Epithelial cell of prostate (primary cell): ENCODE measurements at regions not wholly inside any gene's neighbourhood (a gene's known extent, or its start where the extent isn't known, plus 50 kb on each side); places are given as distances from the start of the nearest gene placed in this dataset.

Experiments
- DNase-seq: peaks from one replicate; pipeline ENCODE4 v3.0.0-alpha.2; 2011; ENCODE audit warnings: low read depth, low spot score
- H3K27ac ChIP-seq: fragments of 450-650 bp; 2 replicates; pipeline ENCODE4 v1.5.1; 2017; ENCODE audit warnings: mild to moderate bottlenecking

DNA sequence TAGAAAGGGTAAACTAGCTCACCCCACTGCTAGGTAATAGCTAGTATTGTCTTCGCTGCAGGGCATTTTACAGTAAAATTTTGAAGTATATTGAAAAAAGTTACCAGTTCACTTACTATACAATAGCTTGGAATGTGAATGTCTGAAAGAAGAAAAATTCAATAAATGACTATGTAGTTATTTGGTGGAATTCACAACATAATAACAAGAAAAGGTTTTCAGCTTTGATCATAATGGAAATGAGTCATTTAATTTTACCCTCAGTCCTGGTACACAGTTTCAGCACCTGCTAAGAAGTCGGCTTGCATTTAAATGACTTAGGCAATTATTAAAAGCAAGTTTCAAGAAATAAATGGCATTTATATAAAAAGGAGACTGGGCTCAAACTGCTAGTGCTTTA is 90.4 kb downstream of the NUP35 start:
- no peak for DNase-seq

DNA sequence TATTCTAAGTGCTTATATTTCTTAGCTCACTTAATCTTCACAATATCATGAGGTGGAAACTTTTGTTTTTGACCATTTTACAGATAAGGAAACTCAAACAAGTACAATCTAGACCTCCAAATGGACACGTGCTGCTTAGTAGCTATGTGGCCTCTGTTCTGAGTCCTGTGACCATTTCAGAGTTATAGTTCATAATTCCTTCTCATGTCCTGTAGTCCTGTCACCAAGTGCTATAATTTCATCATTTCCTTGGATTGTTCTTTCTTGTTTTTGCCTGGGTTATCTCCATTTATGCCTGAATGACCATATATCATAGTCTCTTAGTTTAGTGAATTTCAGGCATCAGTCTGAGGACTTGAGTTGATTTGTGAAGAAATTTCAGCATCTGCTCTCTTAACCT is 91.7 kb downstream of the NUP35 start:
- no peak for DNase-seq

More for the DNA sequence above, 90.4 kb downstream of the NUP35 start:
- no peak overlapping the region for H3K27ac ChIP-seq

DNA sequence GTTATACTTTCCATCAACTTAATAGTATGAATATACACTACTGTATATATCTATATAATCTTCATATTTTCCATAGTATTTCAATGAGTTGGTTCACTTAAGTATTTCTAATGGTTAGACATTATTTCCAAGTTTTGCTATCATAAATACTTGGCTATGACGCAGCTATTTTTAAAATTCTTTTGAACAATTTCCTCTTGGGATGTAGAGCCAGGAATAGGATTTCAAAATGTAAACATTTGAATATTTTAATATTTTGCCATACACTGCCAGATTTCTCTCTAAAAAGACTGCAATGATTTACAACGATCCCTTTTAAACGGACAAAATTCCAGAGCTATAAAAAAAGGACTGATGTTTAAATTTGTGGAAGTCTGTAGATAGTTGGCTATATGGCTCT is 95.6 kb downstream of the NUP35 start:
- no peak overlapping the region for H3K27ac ChIP-seq
- DNase-seq = no peak

More for the DNA sequence above, 91.7 kb downstream of the NUP35 start:
- no peak overlapping the region for H3K27ac ChIP-seq

DNA sequence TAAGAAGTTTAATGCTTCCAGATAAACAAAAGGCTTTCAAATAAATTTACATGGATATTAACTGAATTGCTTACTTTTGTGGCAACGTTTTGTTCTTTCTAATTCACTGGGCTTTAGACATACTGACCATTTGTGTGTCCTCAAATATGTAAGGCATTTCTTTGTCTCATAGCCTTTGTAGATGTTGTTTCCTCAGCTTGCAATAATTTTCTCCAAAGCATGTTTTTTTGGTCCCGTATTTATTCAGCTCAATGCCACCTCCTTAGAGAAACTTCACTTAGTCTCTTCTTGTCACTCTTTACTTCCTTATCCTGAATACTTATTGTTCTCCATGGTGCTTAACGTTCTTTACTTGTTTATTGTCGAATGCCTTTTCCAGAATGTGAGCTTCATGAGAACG is 98.5 kb downstream of the NUP35 start:
- DNase-seq = no peak
- no peak overlapping the region for H3K27ac ChIP-seq

DNA sequence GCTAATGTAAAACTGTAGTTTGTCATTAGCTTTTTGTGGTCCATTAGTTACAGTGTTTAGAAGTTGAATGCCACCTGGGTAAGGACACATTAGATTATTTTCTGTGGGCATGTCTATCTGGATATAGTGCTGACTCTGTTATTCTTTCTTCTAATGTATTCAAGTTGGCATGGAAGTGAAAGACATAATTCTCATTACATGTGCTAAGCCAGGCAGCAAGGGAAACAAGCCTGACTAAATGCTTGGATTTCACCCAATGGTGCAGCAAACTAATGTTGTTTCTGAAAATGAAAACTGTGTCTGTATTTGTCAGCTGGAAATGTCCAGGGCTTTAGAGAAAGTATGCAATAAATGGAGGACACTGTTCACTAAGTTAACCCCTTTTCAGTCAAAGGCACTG is 100.7 kb downstream of the NUP35 start:
- H3K27ac ChIP-seq = no peak overlapping the region
- no peak for DNase-seq

DNA sequence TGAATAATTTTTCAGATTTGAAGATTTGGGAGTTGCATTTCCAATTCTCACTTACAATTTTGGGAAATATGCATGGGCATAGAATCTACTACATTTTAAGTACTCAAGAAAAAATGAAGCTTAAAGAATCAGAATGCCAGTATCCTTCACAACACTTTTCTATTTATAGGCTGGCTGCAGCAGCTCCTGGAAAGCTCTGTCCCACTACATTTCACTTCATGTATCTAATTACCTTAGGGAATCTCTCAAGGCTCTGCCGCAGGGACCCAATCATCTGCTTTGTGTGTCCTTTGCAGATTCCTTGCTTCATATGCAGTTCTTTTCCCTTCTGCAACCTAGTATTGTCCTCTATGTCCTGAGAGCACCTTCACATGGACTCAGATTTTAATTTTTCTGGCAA is 102.9 kb downstream of the NUP35 start:
- no peak overlapping the region for H3K27ac ChIP-seq
- DNase-seq = no peak

DNA sequence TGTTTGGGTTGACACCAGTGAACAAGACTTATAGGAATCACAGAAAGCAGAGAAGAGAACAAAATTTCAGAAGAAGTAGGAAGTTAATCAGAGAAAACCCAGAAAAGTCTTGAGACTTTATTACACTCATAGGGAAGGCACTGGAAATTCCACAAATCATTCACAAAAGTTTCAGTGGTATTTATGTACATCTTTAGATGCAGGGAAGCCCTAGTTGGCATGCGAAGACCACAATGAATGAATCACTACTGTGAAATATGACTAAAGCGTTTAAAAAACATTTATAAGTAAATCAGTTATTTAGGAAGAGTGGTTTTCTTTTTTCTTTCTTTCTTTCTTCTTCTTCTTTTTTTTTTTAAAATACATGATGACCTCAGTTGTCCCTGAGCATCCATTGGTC is 105.1 kb downstream of the NUP35 start:
- no peak for DNase-seq
- no peak overlapping the region for H3K27ac ChIP-seq

DNA sequence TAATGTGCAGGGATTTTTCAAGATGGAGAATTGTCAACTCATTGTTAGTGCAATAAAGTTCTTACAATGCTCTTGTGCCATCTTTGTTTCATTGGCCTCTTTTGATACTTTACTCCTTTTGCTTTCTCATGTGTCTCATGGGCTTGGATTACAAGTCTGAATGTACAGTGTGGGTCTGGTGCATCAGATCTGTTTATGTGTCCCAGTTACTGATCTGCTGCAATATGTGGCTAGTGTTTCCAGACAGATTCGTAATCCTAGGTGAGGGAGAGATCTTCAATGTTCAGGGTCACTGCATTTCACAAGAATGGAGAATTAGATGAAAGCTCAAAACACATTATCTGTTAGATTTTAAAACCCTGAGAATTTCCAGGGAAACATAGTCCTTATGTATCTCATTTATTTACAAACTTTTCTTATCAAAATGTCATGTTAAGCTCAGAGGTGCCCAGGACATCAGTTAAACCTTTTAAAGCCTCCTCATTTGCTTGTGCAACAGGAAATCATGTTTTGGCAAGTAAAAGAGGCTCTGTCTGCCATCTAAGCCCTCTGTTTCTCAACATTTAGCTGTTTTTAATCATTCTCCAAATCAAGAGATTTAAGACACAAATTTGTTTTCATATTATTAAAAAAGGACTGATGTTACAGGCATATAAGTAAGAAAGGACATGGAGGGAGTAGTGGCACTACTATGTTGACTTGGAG is 108.1 kb downstream of the NUP35 start:
- H3K27ac ChIP-seq = no peak overlapping the region
- DNase-seq = no peak

DNA sequence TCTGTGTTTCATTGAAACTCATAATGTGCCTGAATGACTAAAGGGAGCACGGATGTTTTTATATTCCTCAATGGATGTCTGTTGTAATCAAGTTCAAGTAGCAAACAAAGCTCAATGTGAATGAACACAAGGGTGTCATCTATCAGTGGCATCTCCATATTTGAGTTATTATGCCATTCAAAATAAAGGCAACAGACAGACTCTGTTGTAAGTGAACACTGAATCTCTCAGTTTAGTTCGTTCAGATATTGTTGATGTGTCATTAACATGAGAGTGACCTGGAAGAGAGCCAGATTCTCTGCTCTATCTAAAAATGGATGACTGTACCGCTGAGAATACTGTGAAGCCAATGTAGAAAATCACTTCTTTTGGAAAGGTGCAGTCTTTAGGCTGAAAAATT is 118.7 kb downstream of the NUP35 start:
- peak; percentile 40 for DNase-seq
- peak overlapping the region; percentile 43 for H3K27ac ChIP-seq

DNA sequence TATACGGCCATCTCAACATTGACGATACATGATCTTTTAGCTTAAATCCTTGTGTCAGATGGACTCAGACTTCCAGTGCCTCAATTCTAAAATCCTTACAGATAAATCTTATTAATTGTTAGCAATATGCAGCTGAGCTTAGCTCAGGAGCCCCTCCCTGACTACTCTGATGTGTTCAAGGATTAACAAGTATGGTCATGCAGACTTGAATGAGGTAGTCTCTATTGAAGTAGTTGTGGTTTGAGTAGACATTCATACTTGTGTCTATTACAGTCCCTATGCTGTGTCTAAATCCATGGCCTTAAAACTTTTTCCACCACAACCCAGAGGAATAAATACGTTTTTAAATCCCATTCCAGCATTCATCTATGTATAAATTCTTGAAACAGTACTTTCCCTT is 119.5 kb downstream of the NUP35 start:
- peak overlapping the region; percentile 43 for H3K27ac ChIP-seq
- peak; percentile 83 for DNase-seq

DNA sequence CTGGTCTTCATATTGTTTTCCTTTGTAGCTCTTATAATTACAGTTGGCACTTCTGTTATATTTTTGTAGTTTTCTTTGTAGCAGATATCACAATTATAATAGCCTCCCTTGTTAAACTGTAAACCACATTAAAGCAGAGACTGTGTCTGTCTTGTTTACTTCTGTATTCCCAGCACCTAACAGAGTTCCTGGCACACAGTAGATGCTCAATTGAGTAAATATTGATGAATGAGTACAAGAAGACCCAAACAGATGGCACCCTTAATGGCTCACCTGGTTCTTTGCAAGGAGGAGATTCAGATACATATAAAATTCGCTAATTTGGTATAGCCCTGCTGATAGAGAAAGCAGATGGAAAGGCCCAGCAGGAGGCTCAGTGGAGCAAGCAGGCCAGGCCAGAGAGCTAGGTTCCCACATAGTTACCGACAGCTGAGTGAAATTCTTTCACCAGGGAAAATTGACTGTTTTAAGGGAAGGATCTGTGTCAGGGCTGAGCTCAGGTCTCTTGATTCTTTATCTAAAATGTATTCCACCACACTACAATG is 120.1 kb downstream of the NUP35 start:
- H3K27ac ChIP-seq = peak overlapping the region; percentile 43
- no peak for DNase-seq

DNA sequence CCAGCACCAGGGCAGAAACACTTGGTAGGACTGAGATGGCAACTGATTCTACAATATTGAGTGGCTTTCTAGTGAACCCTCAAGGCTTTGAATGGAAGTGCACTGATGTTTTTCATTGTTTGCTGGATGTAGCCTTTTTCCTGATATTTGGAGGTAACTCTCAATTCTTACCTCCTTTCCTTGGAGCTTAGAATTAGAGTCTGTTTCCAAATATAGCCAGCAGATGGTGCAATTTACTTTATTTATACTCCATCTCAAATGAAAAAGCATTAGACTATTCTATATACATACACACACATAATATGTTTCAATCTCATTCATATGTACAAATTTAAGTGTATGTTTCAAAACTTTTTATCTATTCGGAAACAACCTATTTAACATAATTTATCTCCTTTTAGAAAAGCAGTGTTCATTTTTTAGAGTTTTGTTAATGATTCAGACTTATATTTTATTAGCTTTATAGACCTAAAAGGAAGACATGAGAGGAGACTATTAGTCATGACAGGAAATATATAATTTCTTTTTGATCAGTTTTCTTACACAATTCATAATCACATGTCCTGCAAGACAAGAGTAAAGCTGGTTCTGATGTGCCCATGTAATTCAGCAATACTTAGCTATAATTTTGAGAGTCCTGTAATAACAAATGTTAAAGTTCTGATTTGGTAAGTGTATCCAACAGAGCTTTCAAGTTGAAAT is 124.8 kb downstream of the NUP35 start:
- H3K27ac ChIP-seq = peak overlapping the region; percentile 36
- DNase-seq = no peak

DNA sequence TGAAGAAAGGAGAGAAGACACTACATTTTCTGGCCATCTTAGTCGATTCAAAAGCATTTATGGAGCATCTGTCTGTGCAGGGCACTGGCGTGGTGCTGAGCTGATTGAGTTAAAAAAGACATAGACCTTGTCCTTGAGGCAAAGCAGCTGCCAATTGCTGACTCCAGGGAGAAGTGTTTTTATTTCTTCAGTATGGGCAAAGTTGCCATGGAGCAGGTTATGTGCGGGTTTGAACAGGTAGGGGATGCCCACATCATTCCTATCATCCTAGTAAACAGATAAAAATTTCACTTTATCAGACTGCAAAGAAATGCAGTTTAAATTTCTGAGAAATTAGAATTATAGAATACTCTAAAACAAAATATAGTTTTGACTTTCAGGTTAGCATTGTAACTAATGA is 125.8 kb downstream of the NUP35 start:
- H3K27ac ChIP-seq = peak overlapping the region; percentile 36
- DNase-seq = peak; percentile 37

DNA sequence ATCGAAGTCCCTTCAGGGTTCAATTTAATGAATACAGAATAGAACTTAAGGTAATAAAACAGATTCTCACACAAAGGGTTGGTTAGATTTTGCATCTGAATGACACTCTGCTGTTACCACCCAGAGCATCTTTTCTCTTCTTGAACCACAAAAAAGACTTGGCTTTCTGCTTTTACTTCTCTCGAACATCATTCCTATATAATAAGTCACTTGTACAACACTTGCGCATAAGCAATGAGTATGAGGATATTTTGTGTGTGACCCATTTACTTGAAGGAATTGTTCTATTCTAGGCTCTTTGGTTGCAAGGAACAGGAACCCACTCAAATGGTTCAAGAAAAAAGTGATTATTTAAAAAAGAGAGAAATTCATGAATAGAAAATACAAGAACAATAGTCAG is 126.2 kb downstream of the NUP35 start:
- peak overlapping the region; percentile 36 for H3K27ac ChIP-seq
- DNase-seq = no peak

DNA sequence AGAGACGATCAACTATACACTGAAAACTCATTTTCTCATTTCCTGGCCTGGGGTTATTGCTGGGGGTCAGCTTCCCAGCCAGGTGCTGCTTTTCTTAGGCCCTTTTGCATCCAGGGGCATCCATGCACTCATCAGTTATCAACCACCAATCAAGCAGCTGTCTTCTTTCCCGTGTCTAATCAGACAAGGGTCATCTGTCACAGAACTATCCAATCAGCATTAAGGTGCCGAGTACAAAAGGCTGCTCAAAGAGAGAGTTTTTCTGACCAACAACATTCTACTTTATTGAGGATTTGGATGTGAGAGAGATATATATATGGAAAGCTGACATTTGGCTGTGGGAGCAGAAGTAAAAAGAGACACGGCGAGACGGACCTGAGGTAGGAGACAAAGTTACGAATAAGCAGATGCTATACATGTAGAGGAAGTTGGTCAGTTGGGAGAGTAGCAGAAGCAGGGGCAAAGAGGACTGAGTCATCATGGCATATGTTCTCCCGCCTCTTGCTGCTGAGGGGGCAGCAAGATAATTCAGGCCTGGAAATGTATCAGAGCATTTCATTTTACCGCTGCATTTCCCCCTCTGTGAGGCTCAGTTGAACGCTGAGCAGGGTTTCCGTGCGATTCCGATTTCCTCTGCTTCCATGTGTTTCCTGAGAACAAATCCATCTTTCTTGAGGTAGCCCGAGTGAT is 129.3 kb downstream of the NUP35 start:
- H3K27ac ChIP-seq = no peak overlapping the region
- no peak for DNase-seq

DNA sequence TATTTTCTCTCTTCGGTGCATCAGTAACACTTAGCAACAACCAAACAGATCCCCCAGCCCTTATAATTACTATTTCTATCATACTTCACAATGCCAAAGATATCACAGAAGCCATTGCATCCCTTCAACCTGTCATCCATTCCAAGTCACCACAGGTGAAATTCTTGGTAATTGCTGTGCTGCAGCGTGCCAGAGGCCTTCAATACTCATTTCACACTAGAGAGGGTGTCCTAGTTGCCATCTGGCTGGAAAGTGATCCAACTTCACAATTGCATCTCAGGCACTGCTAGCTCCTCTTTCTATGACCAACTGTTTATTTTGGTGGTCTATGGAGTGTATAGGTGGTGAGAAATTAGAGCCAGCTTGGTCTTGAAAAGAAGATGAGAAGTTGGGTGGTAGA is 131.2 kb downstream of the NUP35 start:
- DNase-seq = no peak
- no peak overlapping the region for H3K27ac ChIP-seq

DNA sequence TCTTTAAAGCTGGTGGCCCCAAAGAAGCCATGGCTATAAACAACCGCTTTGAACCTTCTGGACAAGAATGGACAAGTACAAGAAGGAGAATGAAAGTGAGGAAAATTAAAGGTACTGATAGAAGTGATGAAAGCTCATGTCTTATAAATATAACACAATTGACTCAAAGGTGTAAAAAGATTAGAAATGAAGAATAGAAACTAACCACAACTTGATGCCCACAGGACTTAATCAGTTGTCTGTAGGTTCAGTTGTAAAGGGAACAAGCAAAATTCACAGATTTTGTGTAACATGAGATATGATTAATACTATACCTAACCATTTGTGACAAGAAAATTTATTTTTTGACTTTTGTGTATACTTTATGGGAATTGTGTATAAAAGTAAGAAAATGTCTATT is 135.7 kb downstream of the NUP35 start:
- no peak for DNase-seq
- no peak overlapping the region for H3K27ac ChIP-seq

DNA sequence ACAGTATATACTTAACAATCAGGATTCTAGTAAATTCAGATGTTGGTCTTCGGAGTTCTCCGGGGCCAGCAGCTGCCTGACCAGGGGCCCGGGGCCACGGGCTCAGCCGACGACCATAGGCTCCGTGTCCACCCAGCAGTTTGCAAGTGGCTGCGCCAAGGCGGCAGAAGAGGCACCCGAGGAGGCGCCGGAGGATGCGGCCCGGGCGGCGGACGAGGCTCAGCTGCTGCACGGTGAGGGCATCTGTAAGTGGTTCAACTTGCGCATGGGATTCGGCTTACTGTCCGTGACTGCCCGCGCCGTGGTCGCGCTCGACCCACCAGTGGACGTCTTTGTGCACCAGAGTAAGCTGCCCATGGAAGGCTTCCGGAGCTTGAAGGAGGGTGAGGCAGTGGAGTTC is 136.3 kb downstream of the NUP35 start:
- H3K27ac ChIP-seq = no peak overlapping the region
- no peak for DNase-seq

DNA sequence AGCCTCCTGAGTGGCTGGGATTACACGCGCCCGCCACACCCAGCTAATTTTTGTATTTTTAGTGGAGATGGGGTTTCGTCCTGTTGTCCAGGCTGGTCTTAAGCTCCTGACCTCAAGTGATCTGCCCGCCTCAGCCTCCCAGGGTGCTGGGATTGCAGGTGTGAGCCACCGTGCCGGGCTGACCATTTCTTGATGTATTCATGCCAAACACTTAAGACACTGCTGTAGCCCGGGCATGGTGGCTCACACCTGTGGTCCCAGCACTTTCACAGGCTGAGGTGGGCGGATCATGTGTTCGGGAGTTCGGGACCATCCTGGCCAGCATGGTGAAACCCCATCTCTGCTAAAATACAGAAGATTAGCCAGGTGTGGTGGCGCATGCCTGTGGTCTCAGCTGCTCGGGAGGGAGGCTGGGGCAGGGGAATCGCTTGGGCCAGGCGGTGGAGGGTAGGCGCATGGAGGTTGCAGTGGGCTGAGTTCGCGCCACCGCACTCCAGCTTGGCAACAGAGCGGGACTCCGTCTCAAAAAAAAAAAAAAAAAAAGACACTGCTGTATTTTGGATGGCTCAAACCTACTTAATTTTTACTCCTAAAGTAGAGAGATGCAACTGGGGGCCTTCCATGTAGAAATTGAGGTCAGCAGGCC is 140.8 kb downstream of the NUP35 start:
- no peak overlapping the region for H3K27ac ChIP-seq
- DNase-seq = no peak

DNA sequence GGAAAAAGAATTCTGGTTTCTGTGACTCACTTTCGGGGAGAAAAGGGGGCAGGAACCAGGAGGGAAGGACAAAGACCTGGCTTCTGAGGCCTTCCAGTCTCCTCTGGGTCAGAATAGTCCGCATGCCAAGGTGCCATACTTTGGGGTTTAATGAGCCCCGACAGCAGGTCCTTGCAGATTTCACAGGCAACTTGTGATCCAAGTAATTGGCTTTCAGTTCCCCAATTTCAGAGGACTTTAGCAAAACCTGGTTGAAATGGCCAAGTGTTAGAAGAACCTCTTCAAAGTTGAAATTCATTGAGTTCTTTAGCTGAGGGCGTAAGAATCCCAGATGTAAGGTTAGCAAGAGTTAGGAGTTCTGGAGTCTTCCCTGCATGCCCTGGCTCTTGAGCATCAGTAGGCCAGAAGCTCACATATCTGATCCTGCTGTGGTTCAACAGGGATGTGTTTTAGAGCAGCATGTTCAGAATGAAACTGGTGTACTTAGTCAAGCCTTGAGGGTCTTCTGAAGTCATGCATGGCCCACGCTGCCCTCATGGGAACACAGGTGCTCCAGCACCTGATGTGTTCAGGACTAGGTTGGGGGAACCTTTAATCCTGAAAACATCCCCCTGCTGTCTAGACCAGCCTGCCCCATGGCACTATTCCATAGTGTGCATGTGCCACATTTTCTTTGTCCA is 143.0 kb downstream of the NUP35 start:
- no peak for DNase-seq
- no peak overlapping the region for H3K27ac ChIP-seq
